SK-N-DZ (cell line): ENCODE measurements at regions not wholly inside any gene's neighbourhood (a gene's known extent, or its start where the extent isn't known, plus 50 kb on each side); places are given as distances from the start of the nearest gene placed in this dataset.

Experiments used
- DNase-seq: peaks from one replicate; pipeline ENCODE4 v3.0.0-alpha.2; 2015; ENCODE audit warnings: low spot score

DNA sequence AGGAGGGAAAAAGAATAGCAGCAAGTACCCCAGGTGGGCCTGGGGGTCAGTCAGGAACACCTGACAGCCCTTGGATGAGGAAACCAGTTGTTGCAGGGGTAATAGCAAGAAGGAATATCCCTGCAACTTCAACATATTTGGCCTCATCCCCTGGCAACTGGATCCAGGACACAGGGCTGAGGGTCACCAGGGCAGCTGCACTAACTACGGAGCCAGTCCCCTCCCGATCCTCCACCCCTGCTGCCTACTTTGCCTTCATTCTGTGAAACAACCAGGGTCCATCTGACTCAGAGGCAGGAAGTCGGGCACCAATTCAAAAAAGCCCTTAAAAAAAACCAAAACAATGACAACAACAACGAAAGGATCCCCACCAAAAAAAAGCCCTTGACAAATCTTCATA is 52.9 kb downstream of the FRMPD3 start:
- DNase-seq = no peak

DNA sequence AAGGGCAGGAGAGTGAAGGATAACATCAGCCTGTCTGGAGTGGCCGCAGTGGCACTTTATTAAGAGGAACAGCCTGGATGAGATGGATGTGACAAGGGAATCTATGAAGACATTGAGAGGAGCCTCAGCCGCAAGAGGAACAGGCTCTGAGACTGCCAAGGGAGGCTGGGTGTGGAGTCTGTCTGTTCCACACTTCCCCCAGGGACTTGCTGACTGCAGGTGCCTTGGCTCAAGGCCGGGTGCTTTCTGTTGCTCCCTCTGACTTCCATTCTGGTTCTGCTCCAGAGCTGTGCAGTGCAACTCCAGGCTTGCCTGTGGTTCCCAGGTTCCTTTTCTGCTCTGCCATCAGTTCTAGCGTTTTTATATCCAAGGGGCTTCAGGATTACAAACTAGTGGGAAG is 54.6 kb downstream of the FRMPD3 start:
- no peak for DNase-seq

DNA sequence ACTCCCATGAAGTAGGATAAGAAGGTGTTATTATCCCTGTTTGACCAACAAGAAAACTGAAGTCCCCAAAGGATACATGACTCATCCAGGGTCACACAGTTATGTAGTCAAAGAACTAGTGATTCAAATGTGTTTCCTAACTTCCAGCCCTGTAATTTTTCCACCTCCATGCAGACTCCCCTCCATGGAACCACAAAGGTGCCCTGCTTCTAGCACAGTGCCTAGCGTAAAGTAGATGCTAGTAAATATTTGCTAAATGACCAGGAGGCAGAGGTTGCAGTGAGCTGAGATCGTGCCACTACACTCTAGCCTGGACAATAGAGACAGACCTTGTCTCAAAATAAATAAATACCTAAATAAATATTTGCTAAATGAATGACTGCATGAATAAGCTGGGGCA is 55.8 kb downstream of the FRMPD3 start:
- no peak for DNase-seq

DNA sequence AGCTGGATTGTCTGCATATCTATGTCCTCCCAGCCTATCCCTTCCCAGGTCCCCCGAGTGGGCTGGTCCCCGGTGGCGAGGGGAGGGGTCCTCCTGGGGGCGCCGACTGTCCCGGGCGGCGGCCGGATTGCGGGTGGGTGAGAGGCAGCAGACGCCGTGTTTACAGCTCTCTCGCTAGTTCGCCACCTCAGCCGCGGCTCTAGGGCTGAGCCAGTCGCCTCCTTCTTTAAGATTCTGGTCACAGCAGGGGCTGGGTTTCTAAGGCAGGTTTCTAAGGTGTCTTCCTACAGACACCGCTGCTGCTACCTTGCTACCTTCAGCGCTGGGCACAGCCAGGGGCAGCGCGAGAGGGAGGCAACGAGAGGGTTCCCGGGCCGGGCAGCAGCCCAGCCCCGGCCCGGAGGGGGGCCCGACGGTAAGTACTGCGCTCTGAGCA is 57.2 kb downstream of the FRMPD3 start:
- no peak for DNase-seq

DNA sequence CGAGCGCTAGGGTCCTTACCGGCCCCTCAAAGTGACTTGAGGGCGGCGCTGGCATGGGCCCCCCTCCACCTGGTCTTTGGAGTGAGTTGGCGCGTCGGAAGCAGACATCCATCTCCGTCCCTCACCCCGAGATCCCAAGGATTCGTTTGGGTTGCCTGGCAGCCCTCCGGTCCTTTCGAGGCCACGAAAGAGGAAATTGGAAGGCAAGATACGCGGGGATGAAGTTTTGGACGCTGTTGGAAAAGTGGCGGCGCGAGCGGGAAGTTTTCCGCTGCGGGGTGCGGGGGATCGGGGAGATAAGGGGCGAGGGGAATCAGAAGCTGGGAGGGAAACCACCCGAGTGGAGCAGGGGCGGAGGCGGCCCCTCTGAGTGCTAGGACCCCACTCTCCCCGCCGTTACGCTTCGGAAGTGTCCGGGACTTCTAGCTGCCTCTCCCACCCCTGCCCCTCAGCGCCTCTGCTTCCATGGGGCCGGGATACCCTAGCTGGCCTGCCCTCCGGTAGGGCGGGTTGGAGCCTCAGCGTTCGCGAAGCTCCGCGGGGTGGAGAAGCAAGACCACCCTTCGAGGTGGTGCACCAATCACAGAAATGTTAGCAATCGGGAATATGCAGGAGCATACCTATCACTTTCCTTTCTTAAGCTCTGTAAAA is 57.8 kb downstream of the FRMPD3 start:
- DNase-seq = no peak

DNA sequence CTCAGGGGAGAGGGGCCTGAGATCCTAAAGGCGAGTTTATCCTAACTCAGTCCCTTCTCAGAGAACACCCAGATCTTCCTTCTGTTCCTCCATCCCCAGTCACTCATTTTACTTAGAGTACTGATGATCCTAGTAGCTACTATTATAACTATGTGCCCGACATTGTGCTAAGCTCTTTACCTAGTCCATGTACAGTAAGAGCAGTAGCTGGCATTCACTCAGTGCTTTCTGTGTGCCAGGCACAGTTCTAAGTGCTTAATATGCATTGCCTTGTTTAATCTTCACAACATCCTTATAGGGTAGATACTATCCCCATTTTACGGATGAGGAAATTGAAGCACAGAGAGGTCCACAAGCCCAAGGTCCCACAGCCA is 58.3 kb downstream of the FRMPD3 start:
- DNase-seq = no peak

DNA sequence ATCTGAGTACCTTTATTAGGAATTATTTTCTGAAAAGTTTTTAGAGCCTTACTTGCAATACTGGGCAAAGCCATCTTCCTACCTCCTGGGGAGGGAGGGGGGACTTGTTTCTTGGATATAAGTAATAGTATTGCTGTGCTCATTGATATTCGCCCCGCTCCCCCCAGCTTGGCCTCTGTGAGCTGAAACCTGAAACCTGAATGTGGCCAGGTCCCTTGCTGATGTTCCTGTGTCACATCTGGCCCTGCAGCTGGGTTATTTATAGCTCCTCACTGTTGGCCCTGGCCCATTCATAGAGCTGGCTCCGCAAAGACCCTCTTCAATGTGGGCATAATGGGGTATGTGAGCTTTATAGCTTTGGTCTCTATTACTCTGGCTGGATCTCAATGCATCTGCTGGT is 59.5 kb downstream of the FRMPD3 start:
- DNase-seq = no peak

DNA sequence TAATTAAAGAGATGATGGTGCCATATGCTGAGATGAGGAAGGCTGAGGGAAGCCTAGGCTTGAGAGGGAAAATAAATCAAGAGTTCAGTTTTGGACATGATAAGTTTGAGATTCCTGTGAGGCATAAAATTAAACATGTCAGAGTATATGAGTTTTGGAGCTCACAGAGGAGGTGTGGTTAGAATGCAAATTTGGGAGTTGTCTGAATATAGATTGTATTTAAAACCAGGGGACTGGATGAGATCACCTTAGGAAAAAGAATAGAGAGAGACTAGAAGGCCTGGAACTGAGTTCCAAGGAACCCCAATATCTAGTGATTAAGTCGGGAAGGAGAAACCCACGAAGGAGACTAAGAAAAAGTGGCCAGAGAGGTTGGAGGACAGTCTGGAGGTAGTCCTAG is 65.5 kb downstream of the FRMPD3 start:
- DNase-seq = no peak

DNA sequence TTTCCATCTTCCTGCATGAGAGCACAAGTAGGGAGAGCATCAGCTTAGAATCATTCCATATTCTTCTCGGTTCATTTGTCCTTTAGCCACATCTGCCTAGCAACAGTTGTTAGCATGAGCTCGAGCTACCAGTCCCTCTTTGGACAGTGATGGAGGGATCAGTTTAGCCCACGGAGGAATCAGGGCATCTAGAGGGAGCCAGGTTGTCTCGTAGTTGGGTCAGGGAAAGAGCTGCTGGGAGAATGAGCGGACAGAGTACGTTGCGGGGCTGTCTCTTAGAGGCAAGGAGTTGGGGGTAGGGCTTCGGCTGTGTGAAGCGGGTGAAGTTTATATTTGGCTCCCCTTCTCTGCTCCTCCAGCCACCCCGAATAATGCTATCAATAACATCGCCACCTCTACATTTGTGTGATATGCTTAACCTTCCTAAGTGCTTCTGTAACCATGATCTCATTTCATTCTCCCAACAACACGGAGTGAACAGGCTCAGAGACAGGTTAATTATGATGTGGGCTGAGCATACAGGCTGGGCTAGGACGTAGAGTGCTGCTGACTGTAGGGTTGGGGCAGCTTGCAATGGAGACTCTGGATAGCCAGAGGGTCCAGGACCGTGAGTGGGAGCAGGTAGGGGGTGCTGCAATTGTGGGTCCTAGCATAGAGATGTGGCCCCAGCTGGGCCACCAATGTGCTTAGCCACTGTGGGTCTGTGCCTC is 72.6 kb downstream of the FRMPD3 start:
- no peak for DNase-seq

DNA sequence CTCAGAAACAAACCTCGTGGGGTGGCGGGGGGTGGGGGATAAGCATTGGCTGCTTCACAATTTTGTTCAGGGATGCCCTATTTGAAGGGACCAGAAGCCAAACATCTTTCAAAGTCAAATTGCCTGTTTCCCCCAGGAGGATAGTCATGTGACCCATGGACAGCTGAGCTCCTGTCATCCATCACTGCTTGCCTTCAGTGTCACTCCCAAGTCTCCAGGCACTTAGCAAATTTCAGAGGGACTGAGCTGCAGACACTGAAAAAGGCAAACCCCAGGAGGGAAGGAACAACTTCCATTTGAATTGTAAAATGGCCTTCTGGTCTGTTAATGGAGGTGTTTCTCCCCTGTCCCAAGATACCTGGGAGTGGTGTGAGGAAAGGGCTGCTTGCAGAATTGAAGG is 73.4 kb downstream of the FRMPD3 start:
- DNase-seq = no peak

DNA sequence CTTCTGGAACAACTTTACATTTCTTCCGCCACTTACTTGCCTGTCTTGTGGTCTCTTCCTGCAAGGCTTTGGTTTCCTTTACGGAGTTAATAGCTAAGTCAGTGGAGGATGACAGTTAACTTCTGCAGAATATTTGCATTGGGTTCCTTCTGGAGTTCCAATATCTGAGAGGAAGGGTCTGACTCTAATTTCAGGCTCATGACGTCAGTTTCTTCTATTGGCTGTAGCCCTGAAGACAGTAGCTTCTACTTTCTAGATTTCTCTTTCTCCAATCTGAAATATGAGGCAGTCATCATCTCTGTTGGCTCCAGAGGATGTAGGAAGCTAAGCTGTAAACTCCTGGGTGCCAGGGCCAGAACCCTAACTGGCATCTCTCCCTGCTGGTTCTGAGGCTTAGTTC is 76.7 kb downstream of the FRMPD3 start:
- DNase-seq = no peak

DNA sequence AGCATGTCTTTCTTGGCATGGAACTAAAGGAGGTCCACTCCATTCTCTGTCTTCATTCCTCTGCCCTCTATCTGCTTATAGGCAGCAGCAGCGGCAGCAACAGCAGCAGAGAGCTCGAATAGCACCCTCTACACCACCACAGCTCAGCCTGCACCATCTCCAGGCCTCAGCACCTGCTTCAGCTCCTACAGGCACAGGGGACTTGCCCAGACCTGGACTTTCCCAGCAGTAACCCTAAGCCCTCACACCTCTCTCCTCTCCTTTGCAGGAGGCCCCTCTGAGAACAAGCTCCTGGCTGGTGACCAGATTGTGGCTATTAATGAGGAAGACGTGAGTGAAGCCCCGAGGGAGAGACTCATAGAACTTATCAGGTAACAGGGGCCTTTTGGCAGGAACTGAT is 80.7 kb downstream of the FRMPD3 start:
- no peak for DNase-seq

DNA sequence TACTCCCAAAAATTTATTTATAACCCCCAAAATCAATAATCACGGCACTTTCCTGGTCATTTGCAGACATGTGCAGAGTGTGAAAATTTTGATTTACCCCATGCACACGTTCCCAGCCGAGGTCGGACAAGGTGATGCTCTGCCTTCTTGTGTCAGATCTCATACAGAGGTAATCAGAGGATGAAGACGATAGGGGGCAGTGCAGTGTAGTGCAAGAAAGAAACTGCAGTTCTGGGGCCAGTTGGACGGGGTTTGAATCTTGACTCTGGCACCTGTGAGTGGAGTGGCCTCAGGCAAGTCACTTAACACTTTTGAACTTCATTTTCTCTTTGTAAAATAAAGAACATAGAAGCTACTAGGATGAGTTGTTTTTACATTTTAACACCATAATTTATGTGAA is 88.4 kb downstream of the FRMPD3 start:
- peak; percentile 16 for DNase-seq

DNA sequence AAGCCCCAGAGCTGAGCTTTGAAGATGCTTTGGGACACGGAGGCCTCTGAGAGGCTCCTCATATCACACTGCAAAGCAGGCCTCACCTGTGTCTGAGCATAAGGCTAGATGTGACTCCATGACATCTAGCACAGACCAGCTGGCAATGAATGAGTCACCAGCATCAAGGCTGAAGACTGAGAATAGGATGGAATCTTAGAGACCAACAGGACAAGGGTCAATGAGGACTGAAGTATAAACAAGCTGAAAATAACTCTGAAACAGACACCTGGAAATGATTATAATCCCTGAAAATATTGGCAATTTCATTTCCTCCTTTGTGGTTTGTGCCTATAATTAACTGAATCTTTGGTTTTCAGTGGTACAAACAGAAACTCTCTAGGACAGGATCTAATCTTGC is 87.1 kb upstream of the PRPS1 start:
- DNase-seq = no peak

DNA sequence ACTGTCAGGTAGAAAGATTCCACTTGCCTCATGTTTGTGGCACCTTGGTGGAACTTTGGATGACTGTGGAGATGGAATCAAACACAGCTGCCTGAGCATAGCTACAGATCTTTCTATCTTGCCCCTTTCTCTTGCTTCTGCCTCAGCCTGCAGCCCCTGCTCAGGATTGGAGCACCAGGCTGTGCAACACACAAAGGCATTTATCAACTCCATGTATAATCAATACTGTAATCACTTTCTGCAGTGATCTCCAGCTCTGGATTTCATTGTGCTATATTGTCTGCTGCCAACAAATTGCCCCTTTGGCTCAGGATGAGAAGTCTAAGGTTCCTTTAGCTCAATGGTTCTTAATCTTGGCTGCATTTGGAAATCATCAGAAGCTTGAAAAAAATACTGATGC is 86.3 kb upstream of the PRPS1 start:
- DNase-seq = no peak

DNA sequence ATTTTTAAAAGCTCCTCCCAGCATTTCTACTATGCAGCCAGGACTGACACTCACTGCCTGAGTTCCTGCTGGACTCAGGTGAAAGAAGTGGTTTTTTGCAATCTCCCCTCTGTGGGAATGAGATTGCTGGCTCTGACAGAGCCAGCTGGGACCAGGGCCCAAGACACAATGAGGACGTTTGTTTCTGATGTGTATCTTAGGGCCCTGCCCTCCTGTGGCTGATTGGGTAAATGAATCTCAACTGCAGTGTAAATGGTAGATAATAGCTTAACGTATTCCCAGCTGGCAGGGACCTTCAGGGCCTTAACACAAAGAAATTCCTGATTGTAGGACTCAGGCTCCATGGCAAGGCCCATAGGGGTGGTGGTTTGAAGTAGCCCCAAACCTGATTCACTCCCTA is 85.8 kb upstream of the PRPS1 start:
- DNase-seq = peak; percentile 16

DNA sequence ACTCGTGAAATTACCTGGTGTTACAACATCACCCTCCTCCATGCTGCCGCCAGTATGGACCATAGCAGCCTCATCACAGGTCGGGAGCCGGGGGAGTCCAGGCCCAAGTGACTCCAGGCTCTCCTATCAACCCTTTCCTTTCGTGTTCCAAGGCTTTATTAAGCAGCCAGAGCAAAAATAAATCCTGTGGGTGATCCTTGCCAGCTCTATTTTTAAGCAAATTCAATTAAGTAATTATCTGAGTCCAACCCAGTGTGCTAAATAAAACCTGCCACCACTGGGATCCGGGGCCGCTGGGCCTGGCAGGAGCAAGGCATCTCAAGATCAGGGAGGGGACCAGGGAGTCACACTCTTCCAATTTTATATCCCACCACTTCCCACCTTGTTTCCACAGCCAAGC is 80.7 kb upstream of the PRPS1 start:
- DNase-seq = no peak

DNA sequence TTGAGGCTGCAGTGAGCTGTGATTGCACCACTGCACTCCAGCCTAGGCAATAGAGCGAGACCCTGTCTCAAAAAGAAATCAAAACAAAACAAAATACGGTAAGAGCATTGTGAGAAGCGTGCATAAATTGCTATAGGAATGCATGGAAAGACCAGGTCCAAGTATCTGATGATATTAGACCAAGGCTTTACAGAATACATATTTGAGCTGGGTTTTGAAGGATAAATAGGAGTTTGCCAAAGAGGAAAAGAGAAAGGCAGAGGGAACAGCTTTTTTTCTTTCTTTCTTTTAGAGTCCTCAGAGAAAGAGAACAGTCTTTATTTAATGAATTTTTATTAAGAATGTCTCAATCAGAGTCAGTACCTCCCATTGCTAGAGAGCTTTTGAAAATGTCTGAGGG is 79.5 kb upstream of the PRPS1 start:
- DNase-seq = no peak

DNA sequence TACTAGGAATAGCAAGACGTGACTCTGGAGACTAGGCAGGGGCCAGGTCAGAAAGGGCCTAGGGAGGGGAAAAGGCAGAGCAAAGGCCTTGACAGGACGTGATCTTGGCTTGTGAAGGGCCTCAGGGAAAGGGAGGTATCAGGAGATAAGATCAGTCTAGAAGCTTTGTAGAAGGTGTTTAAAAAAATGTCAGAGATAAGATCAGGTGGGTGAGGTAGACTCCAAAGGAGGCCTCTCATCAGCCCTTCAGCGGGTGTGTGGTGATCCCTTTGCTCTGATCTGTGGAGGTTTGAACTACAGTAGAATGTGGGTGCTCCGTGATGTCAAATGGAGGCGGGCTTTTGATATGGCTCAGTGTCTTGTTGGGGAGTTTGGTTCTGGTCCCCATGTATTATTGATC is 78.8 kb upstream of the PRPS1 start:
- DNase-seq = no peak

DNA sequence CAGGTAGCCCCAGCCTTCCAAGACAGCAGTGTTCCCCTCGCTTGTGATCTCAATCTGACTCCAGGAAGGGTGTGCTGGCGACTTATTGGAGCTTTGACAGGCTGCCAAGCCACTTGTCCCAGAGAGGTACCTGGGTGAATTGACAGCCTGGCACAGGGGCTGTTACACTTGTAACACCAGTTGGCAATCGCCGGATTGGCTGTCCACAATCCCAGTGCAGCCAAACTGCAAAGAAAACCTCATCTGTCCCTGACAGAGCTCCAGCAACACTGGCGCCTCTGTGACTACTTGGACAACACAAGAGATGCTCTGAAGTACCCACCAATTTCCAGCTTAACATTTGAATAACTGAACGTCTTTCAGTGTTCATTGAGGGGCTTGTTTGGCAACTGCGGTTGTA is 76.8 kb upstream of the PRPS1 start:
- DNase-seq = no peak

DNA sequence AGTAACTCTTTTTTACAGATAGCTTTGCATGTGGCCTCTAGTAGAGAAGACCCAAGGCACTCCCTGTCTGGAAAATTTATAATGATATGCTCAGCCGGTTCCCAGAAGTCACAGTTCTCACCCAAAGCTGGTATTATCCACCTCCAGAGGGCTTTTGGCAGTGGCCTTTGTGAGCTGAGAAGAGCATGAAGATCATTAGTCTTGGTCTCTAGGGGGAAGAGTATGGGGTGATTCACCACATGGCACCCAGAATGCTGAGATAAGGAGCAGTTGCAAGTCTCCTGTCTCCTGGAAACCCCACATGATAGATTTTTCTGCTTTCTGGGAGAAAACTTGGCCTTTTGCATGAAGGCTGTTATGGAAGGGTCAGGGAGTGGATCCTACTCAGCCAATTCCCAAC is 75.4 kb upstream of the PRPS1 start:
- DNase-seq = no peak

DNA sequence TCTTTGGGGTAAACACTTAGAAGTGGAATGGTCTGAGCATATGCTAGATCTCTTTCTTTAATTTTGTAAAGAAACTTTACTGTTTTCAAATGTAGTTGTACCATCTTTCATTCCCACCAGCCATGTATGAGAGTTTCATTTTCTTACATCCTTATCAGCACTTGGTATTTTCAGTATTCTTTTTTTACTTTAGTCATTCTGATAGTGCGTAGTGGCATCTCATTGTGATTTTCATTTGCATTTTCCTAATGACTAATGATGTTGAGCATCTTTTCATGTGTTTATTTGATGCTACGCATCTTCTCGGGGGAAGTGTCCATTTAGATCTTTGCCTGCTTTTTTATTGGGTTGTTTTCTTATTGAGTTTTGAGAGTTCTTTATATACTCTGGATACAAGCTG is 71.3 kb upstream of the PRPS1 start:
- DNase-seq = no peak

DNA sequence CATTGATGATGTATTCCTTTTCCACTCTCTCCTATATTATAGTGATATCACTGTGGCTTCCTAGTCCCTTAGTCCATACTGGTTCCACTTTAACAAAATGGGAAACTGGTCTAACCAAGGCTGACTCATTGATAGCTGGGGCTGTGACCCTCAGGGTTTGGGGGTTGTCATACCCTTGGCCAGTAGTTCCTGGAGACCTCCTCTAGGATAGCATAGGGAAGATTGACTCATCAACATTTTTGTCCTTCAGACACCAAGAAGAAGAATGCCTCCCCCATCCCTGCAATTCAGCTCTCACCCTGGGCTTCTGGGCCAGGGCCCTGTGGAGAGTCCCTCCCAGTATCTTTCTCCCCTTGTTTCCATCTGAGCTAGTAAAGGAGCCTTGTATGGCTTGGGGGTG is 68.8 kb upstream of the PRPS1 start:
- DNase-seq = no peak

DNA sequence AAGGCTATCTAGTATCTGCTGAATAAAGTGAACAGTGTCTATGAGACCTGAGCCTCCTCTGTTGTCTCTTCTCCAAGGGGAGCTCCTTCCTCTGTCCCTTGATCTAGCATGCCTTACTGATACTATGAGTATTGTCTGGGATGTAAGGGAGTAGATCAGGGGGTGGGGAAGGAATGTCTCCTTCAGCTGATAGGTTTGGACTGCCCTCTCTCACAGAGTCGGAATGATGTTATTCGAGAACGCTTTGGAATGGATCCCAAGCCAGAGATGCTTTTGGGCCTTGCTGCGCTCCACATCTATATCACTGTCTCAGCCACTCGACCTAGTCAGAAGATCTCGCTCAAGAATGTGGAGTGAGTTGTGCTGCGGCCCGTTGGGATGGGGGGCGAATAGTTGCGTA is 68.3 kb upstream of the PRPS1 start:
- DNase-seq = no peak
